Renal cortex interstitium (tissue), 11 donors: ENCODE measurements at regions not wholly inside any gene's neighbourhood (a gene's known extent, or its start where the extent isn't known, plus 50 kb on each side); places are given as distances from the start of the nearest gene placed in this dataset.

Experiments
- DNase-seq, 11 donors: peaks; one replicate each; pipeline ENCODE4 v3.0.0-alpha.2; 2013; ENCODE audit warnings: low read depth in 9 of 11, low spot score in 4 of 11; ENCODE audit errors: extremely low read depth in 1 of 11

DNA sequence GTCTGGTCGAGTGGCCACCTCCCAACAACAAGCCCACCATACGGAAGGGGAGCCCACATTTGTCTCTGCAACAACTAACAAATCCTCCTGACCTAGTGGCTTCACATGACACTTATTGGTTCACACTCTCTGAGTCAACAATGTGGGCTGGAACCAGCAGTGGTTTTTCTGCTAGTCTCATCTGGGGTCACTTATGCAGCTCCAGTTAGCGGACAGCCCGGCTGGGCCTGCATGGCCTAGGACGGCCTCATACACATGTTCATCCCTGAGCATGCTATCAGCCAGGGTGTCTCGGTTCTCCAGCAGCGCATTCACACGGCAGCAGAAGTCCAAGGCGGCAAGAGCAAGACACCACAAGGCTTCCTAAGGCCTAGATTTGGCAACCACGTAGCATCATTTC lies 281.7 kb downstream of the XXYLT1 start:
- DNase-seq: no peak

DNA sequence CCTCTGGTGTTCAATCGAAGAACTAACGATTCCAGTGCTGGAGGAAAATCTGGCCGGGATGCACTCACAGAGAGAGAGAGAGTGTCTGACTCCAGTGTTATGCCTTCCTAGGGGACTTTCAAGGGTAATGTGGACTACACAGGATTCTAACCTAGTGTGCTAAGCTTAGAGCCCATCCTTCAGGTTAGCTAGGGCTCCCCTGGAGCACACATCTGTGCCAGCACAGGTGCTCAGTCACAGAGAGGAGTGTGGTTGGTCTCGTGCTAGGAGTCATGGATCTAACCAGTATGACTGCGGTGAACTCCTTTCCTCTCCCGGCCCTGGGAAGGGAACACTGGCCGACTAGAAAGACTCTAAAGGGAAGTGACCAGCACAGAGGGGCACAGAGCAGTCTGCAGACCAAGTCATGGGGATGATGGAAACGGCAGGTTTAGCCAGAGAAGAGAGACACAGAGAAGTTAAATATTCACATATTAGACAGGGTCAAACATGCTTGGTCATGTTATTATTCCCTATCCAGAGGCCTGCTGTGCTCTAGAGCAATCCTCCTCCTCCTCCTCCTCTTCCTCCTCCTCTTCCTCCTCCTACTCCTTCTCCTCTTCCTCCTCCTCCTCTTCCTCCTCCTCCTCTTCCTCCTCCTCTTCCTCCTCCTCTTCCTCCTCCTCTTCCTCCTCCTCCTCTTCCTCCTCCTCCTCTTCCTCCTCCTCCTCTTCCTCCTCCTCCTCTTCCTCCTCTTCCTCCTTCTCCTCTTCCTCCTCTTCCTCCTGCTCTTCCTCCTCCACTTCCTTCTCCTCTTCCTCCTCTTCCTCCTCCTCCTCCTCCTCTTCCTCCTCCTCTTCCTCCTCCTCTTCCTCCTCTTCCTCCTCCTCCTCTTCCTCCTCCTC lies 280.3 kb downstream of the XXYLT1 start:
- DNase-seq: no peak

GRCh38 chr3:194991338-194991654 lies 279.7 kb downstream of the XXYLT1 start:
- DNase-seq: no peak

DNA sequence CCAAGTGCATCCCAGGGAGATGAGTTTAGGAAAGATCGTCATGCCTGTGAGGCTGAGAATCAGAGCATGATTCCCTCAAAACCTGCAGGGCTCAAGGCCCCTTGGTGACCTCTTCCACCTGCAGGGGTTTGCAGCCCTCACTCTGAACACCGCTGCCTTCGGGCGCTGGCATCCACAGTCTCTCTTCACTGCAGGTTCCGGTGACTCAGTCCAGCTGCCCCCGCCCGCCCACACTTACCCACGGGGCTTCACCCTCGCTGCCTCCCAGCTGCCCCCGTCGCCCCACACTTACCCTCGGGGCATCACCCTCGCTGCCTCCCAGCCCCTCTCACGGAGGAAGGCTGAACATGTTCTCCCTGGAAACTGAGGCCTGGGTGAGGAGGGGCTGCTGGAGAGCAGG lies 277.1 kb downstream of the XXYLT1 start:
- no peak for DNase-seq

DNA sequence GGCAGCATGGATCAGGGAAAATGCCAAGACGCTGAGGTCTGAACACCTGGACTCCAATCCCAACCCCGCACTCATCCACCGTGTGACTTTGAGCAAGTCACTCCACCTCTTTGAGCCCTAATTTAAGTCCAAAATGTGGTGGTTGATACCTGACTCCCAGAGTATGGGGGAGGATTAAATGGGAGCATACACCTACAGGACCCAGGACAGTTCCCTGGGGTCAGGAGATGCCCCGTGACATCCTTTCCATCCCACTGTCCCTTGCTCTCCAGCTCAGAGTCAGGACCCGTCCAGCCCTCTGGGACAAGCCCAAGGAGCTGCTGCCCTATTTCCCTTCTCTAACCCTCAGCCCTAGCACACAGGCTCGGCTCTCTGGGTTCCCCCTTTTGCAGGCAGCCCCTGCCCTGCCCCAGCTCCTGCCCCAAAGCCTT lies 276.4 kb downstream of the XXYLT1 start:
- DNase-seq: no peak

- no peak for DNase-seq
These were observed 275.6 kb downstream of the XXYLT1 start for GRCh38 chr3:194995334-194995733.

DNA sequence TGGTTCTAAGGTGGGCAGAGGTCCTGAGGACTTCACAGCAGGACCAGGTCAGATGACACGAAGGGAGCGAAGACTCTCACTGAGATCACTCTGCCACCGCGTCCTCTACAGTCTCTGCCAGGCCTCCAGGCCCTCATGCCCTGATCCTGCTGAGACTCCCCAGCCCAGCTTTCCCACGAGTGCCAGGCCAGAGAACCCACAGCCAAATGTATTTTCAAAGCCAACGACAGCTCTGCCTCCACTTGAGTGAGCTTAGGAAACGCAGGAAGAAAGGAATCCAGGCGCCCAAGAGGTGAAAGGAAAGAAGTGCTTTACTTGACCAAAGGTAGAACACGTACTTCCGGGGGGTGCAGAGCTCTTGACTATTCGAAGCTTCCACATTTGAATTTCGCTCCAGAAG lies 275.0 kb downstream of the XXYLT1 start:
- DNase-seq: no peak

DNA sequence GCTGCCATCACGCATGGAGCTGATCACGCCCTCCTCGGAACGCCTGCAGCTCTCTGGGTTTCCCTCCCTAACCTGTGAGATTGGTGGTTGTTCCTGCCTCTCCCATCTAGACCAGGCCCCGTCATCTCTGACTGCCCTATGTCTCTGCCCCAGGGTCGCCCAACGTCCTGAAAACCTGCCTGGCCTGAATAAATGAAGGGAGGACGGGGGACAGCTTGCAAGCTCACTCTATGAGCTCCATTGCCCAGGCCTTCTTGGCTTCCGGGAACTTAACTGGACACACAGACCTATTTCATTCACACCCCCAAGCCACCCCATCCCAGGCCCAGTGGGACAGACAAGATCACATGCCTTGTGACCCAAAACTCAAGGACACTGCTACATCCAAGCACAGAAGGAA lies 274.2 kb downstream of the XXYLT1 start:
- DNase-seq: no peak

DNA sequence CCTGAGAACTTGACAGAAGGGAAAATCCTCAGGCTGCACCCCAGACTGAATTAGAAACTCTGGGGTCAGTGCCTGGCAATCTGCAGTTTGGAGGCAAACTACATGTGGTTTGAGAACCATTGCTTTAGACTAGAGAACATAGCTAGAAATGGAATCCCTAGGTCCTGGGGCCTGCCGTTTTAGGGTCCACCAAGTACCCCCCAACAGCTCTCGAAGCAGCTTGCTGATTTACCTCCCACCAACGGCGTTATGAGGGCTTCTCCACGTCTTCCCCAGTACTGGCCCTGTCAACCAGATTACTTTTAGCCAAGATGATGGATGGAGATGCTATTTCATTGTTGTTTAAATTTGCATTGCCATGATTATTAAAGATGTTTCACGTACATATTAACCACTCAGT lies 272.5 kb downstream of the XXYLT1 start:
- no peak for DNase-seq

DNA sequence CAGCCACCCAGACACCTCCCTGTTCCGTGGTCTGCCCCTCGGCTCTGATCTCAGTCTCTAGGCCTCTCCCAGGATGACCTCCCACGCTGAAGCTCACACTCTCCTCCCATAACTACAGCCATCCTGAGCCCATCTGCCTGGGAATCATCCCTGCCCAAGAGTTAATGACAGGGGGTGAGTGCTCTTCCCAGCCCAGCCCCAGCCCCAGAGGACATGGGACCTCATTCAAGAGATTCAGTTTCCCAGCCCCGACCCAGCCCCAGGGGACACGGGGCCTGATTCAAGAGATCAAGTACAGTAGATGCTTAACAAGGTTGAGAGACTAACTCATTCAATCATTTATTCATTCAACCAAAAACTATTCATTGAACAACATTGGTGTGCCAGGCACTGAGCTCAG lies 272.0 kb downstream of the XXYLT1 start:
- no peak for DNase-seq

GRCh38 chr3:194999491-194999890 lies 271.5 kb downstream of the XXYLT1 start:
- no peak for DNase-seq

DNA sequence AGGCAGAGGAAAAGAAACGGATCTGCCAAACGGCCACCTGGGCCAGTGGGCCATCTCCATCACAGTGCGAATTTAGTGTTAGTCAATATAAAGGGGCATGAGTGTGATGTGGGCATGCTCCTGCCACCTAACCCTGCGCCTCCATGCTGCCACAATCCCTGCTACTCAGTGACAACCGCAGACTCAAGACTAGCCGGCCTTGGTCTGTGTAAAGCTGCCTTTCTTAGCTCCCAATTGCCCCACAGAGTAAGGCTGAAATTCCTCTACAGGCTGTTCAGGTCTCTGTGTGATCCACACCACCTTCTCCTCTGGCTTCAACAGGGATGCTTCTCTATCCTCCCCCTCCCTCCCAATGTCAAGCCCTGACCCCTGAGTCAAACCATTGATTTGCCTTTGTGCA lies 269.7 kb downstream of the XXYLT1 start:
- no peak for DNase-seq

DNA sequence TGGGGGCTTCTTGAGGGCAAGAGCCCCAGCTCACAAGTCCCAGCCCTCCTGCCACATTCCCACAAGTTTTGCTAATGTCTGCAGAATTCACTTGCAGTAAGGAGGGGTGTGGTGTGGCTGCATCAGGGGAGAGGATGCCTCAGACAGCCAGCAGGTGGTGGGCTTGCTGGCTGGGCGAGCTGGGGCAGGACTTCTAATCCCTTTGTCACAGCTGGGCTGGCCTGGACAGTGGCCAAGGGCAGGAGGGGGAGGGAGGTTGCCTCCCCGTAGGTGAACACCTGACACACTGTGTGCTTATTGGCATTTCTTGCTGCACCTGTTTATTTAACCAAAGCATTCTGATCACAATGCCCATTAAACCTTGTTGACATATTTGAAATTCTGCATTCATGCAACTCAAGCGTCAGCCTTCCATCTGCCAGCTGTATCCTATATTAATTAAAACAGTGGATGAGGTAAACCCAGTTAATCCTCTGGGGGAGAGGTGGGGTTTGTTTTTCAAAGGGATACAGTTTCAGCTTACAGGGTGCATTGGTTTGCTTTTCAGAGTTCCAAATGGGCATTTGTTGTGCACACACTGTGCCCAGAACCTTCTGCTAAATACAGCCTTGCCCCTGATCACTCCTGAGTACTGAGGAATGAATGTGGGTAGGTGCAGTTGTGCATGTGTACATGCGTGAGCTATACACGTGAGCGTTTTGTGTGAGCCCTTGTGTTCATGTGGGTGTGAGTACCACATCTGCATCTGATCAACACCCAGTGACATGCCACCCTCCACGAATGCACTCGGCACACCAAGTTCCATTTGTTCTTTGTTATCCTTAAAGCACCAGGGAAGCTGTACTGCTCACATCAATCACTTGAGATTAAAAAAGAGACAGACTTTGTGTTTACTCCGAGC lies 268.7 kb downstream of the XXYLT1 start:
- peak in 8 of 11 donors; percentile 42 to 65 (median 56) for DNase-seq

DNA sequence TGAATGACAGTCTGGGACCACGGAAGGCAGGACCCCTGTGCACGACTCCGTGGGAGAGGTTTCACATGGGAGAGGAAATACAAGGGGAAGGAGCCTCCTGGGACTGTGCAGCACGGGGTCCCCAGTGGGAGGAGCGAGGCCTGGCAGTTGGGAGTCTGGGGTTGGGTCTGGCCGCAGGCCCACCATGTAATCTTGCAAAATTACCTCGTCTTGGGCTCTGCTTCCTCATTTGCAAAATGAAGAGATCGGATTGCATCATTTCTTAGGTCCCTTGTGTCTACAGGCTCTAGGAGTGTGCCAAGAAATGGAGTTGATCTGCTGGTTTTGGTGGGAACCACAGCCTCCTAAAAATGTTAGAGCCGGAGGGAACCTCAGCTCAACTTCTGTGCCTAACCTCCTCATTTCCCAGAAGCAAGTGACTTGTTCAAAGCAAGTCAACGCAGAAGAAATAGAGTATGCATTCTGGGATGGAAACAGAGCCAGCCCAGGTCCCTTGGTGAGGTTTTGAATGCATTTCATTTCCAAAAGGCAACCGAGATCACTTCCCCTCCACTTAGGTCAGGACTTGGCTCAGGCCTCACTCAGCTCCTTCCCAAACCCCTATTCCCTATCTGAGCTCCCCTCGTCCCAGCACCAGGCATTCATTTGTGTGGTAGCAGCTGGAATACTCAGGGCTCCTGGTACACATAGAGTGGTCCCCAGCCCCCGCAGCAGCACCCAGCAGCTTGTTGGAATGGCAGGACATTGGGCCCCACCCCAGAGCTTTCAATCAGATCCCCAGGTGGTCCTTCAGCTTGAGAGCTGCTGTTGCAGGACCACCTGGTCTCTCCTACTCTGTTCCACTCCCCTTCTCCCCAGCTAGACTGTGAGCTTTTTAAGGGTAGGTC lies 267.7 kb downstream of the XXYLT1 start:
- no peak for DNase-seq

DNA sequence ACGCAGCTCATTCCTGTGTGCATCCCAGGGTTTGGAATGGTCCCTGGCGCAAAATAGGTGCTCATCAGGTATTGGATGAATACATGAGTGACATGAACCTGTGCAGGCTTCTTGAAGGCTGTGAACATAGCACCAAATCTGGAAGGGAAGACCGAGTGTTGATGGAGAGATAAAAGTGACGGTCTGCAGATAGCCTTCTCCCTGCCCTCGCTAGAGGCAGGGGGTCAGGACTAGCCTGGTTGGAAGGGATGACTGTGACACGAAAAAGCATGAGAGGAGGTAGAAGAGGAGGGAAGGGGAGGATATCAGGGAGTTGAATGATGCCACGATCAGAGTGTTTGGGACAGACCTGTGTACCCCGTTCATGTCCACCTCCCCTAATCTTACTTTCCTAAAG lies 267.1 kb downstream of the XXYLT1 start:
- DNase-seq: no peak

- DNase-seq: no peak
These were observed 266.3 kb downstream of the XXYLT1 start for GRCh38 chr3:195004512-195005250.

- DNase-seq: no peak
These were observed 265.7 kb downstream of the XXYLT1 start for GRCh38 chr3:195005251-195005620.

GRCh38 chr3:195005759-195006510 lies 265.0 kb downstream of the XXYLT1 start:
- no peak for DNase-seq
